Muscle of arm (tissue), 1 donor: ENCODE measurements at regions not wholly inside any gene's neighbourhood (a gene's known extent, or its start where the extent isn't known, plus 50 kb on each side); places are given as distances from the start of the nearest gene placed in this dataset.

Experiments
- DNase-seq: peaks from one replicate; pipeline ENCODE4 v3.0.0-alpha.2; 2013

GRCh38 chr1:55337801-55338447 is 122.8 kb upstream of the USP24 start:
- no peak for DNase-seq

- no peak for DNase-seq
These were observed 119.6 kb upstream of the USP24 start for GRCh38 chr1:55334797-55335196.

GRCh38 chr1:55334160-55334559 is 119.0 kb upstream of the USP24 start:
- DNase-seq: no peak

GRCh38 chr1:55333461-55333860 is 118.3 kb upstream of the USP24 start:
- DNase-seq: no peak

GRCh38 chr1:55331351-55331750 is 116.2 kb upstream of the USP24 start:
- no peak for DNase-seq

GRCh38 chr1:55329808-55330432 is 114.8 kb upstream of the USP24 start:
- DNase-seq: peak; percentile 67

GRCh38 chr1:55329091-55329490 is 113.9 kb upstream of the USP24 start:
- DNase-seq: peak; percentile 88

GRCh38 chr1:55326496-55327243 is 111.5 kb upstream of the USP24 start:
- no peak for DNase-seq

GRCh38 chr1:55323760-55324159 is 108.6 kb upstream of the USP24 start:
- DNase-seq: no peak

GRCh38 chr1:55322842-55323241 is 107.7 kb upstream of the USP24 start:
- DNase-seq: no peak

- peak; percentile 38 for DNase-seq
These were observed 106.8 kb upstream of the USP24 start for GRCh38 chr1:55321942-55322341.

GRCh38 chr1:55320891-55321290 is 105.7 kb upstream of the USP24 start:
- DNase-seq: no peak

GRCh38 chr1:55318116-55318817 is 103.1 kb upstream of the USP24 start:
- DNase-seq: no peak

- DNase-seq: no peak
These were observed 102.5 kb upstream of the USP24 start for GRCh38 chr1:55317673-55318072.

GRCh38 chr1:55316947-55317662 is 101.9 kb upstream of the USP24 start:
- DNase-seq: no peak

- no peak for DNase-seq
These were observed 101.3 kb upstream of the USP24 start for GRCh38 chr1:55316502-55316901.

GRCh38 chr1:55315552-55315951 is 100.4 kb upstream of the USP24 start:
- no peak for DNase-seq

GRCh38 chr1:55314740-55315139 is 99.6 kb upstream of the USP24 start:
- no peak for DNase-seq

- DNase-seq: no peak
These were observed 98.7 kb upstream of the USP24 start for GRCh38 chr1:55313903-55314302.

- DNase-seq: no peak
These were observed 96.8 kb upstream of the USP24 start for GRCh38 chr1:55311979-55312378.

- DNase-seq: peak; percentile 87
These were observed 96.0 kb upstream of the USP24 start for GRCh38 chr1:55311057-55311641.
